HL-60 (cell line): ENCODE measurements at regions not wholly inside any gene's neighbourhood (a gene's known extent, or its start where the extent isn't known, plus 50 kb on each side); places are given as distances from the start of the nearest gene placed in this dataset.

Source experiments
- DNase-seq, 2 experiments: peaks; one replicate each; pipeline ENCODE4 v3.0.0-alpha.2; 2010 to 2020; ENCODE audit warnings: low read depth in 1 of 2, low spot score in 1 of 2
- H3K27ac ChIP-seq: fragments of 250-450 bp; sonication (Bioruptor Pico); replicated peaks from 2 replicates; pipeline ENCODE4 v1.5.1; 2020; ENCODE audit warnings: mild to moderate bottlenecking, moderate library complexity
- H3K27me3 ChIP-seq: fragments of 250-450 bp; sonication (Bioruptor Pico); 2 replicates; pipeline ENCODE4 v1.5.1; 2021; ENCODE audit warnings: mild to moderate bottlenecking, moderate library complexity; ENCODE audit not compliant: insufficient read depth, poor library complexity, severe bottlenecking
- H3K4me3 ChIP-seq: replicated peaks from 2 replicates; pipeline ENCODE4 v1.5.1; 2011; ENCODE audit warnings: mild to moderate bottlenecking, control low read depth, low read length; ENCODE audit not compliant: insufficient read depth
- CTCF ChIP-seq: IDR thresholded peaks from one replicate; pipeline ENCODE4 v1.5.1; 2011; ENCODE audit warnings: low read length, control low read depth, inconsistent platforms; ENCODE audit not compliant: insufficient read depth
- GABPA ChIP-seq: IDR thresholded peaks from 2 replicates; pipeline ENCODE4 v1.6.1; 2012; ENCODE audit warnings: low read depth
- POLR2AphosphoS5 ChIP-seq: IDR thresholded peaks from 2 replicates; pipeline ENCODE4 v1.6.1; 2012; ENCODE audit warnings: low read depth
- REST ChIP-seq: IDR thresholded peaks from 2 replicates; pipeline ENCODE4 v1.6.1; 2012; ENCODE audit warnings: low read depth; ENCODE audit not compliant: insufficient replicate concordance
- SPI1 ChIP-seq: IDR thresholded peaks from 2 replicates; pipeline ENCODE4 v1.6.1; 2012; ENCODE audit warnings: low read depth, mild to moderate bottlenecking, borderline replicate concordance

- Histone ChIP-seq H3K27ac (no peak overlapping the region), H3K4me3 (no peak overlapping the region), H3K27me3 (no peaks in the 10 kb centered on the region)
- TF ChIP-seq POLR2AphosphoS5 (no peak), GABPA (no peak), REST (no peak), CTCF (no peak), SPI1 (no peak)
- DNase-seq = no peak
Measured at GRCh38 chr3:144053121-144053520, 81.5 kb downstream of the DIPK2A start.

GRCh38 chr3:144054766-144055165 lies 83.1 kb downstream of the DIPK2A start:
- Histone ChIP-seq H3K4me3 (no peak overlapping the region), H3K27me3 (no peaks in the 10 kb centered on the region), H3K27ac (no peak overlapping the region)
- TF ChIP-seq REST = no peak
- TF ChIP-seq CTCF = no peak
- TF ChIP-seq POLR2AphosphoS5 = no peak
- no peak for TF ChIP-seq GABPA
- TF ChIP-seq SPI1 = no peak
- DNase-seq = no peak

- H3K4me3 ChIP-seq = no peak overlapping the region
- no peak for TF ChIP-seq POLR2AphosphoS5
- no peak for TF ChIP-seq GABPA
- no peak for TF ChIP-seq CTCF
- no peak for TF ChIP-seq REST
- no peak for TF ChIP-seq SPI1
- no peak for DNase-seq
- no peak overlapping the region for H3K27ac ChIP-seq
- no peaks in the 10 kb centered on the region for H3K27me3 ChIP-seq
Measured at GRCh38 chr3:144055604-144056003, 84.0 kb downstream of the DIPK2A start.
